ENCODE measurements at regions not wholly inside any gene's neighbourhood (a gene's known extent, or its start where the extent isn't known, plus 50 kb on each side); places are given as distances from the start of the nearest gene placed in this dataset.

DNA sequence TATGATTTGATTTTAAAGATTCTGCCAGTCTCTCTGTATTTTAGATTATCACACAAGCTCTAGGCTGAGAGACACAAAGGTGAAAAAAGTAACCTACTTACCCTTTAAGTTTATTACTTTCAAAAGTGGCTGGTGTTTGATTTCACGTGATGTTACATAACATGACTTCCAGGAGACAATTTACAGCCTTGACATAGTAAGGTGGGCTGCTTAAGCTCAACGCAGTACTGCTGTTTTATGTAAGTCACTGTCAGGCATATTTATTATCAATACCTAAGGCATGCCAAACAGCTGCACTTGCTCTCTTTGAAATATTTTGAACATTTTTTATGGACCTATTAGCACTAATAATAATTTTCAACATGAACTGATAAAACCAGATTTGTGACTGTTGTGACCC lies 451.5 kb upstream of the FAM241A start:
- TF ChIP-seq SRF (IDR thresholded peaks at IDR 0.05; ENCODE audit: low read depth in 2 of 2, low read length in 2 of 2) (no peak), POLR2A (IDR thresholded peaks at IDR 0.05; ENCODE audit: low read depth, low read length) (no peak), POLR2AphosphoS5 (IDR thresholded peaks at IDR 0.05; ENCODE audit: low read length) (no peak)
